ENCODE measurements at regions not wholly inside any gene's neighbourhood (a gene's known extent, or its start where the extent isn't known, plus 50 kb on each side); places are given as distances from the start of the nearest gene placed in this dataset.

GRCh38 chr1:82114887-82115286 lies 314.2 kb downstream of the ADGRL2 start:
- TF ChIP-seq GATA3 (IDR thresholded peaks at IDR 0.05; ENCODE audit: low read depth, low read length) (no peak), GATA2 (IDR thresholded peaks at IDR 0.05; ENCODE audit: low read depth, low read length) (no peak)

GRCh38 chr1:82110366-82111254 lies 309.9 kb downstream of the ADGRL2 start:
- TF ChIP-seq GATA2 (IDR thresholded peaks at IDR 0.05; ENCODE audit: low read depth, low read length) (no peak), GATA3 (IDR thresholded peaks at IDR 0.05; ENCODE audit: low read depth, low read length) (no peak)

GRCh38 chr1:82108843-82109242 lies 308.1 kb downstream of the ADGRL2 start:
- no peak for TF ChIP-seq GATA3 (IDR thresholded peaks at IDR 0.05; ENCODE audit: low read depth, low read length)
- no peak for TF ChIP-seq GATA2 (IDR thresholded peaks at IDR 0.05; ENCODE audit: low read depth, low read length)

- no peak for TF ChIP-seq GATA2 (IDR thresholded peaks at IDR 0.05; ENCODE audit: low read depth, low read length)
- no peak for TF ChIP-seq GATA3 (IDR thresholded peaks at IDR 0.05; ENCODE audit: low read depth, low read length)
These were observed 305.9 kb downstream of the ADGRL2 start for GRCh38 chr1:82106672-82107071.

GRCh38 chr1:82099170-82099569 lies 298.4 kb downstream of the ADGRL2 start:
- TF ChIP-seq GATA3 (IDR thresholded peaks at IDR 0.05; ENCODE audit: low read depth, low read length) (no peak), GATA2 (IDR thresholded peaks at IDR 0.05; ENCODE audit: low read depth, low read length) (no peak)

- TF ChIP-seq GATA3 (IDR thresholded peaks at IDR 0.05; ENCODE audit: low read depth, low read length) (no peak), GATA2 (IDR thresholded peaks at IDR 0.05; ENCODE audit: low read depth, low read length) (no peak)
These were observed 293.4 kb downstream of the ADGRL2 start for GRCh38 chr1:82094136-82094535.

GRCh38 chr1:82091729-82092128 lies 291.0 kb downstream of the ADGRL2 start:
- no peak for TF ChIP-seq GATA3 (IDR thresholded peaks at IDR 0.05; ENCODE audit: low read depth, low read length)
- TF ChIP-seq GATA2 (IDR thresholded peaks at IDR 0.05; ENCODE audit: low read depth, low read length), result no peak

GRCh38 chr1:82091265-82091664 lies 290.5 kb downstream of the ADGRL2 start:
- TF ChIP-seq GATA3 (IDR thresholded peaks at IDR 0.05; ENCODE audit: low read depth, low read length) (no peak), GATA2 (IDR thresholded peaks at IDR 0.05; ENCODE audit: low read depth, low read length) (no peak)

- TF ChIP-seq GATA3 (IDR thresholded peaks at IDR 0.05; ENCODE audit: low read depth, low read length) (no peak), GATA2 (IDR thresholded peaks at IDR 0.05; ENCODE audit: low read depth, low read length) (no peak)
These were observed 289.4 kb downstream of the ADGRL2 start for GRCh38 chr1:82090104-82090503.

GRCh38 chr1:82086739-82087138 lies 286.0 kb downstream of the ADGRL2 start:
- TF ChIP-seq GATA3 (IDR thresholded peaks at IDR 0.05; ENCODE audit: low read depth, low read length) (no peak), GATA2 (IDR thresholded peaks at IDR 0.05; ENCODE audit: low read depth, low read length) (no peak)

- no peak for TF ChIP-seq GATA3 (IDR thresholded peaks at IDR 0.05; ENCODE audit: low read depth, low read length)
- no peak for TF ChIP-seq GATA2 (IDR thresholded peaks at IDR 0.05; ENCODE audit: low read depth, low read length)
These were observed 278.9 kb downstream of the ADGRL2 start for GRCh38 chr1:82079607-82080006.

- TF ChIP-seq GATA2 (IDR thresholded peaks at IDR 0.05; ENCODE audit: low read depth, low read length) (no peak), GATA3 (IDR thresholded peaks at IDR 0.05; ENCODE audit: low read depth, low read length) (no peak)
These were observed 272.9 kb downstream of the ADGRL2 start for GRCh38 chr1:82073659-82074058.

GRCh38 chr1:82073071-82073470 lies 272.3 kb downstream of the ADGRL2 start:
- no peak for TF ChIP-seq GATA3 (IDR thresholded peaks at IDR 0.05; ENCODE audit: low read depth, low read length)
- no peak for TF ChIP-seq GATA2 (IDR thresholded peaks at IDR 0.05; ENCODE audit: low read depth, low read length)

GRCh38 chr1:82065916-82066315 lies 265.2 kb downstream of the ADGRL2 start:
- no peak for TF ChIP-seq GATA3 (IDR thresholded peaks at IDR 0.05; ENCODE audit: low read depth, low read length)
- no peak for TF ChIP-seq GATA2 (IDR thresholded peaks at IDR 0.05; ENCODE audit: low read depth, low read length)

GRCh38 chr1:82064691-82065090 lies 264.0 kb downstream of the ADGRL2 start:
- TF ChIP-seq GATA2 (IDR thresholded peaks at IDR 0.05; ENCODE audit: low read depth, low read length), result no peak
- TF ChIP-seq GATA3 (IDR thresholded peaks at IDR 0.05; ENCODE audit: low read depth, low read length), result no peak
